Left lung (tissue), 4 donors: ENCODE measurements at regions not wholly inside any gene's neighbourhood (a gene's known extent, or its start where the extent isn't known, plus 50 kb on each side); places are given as distances from the start of the nearest gene placed in this dataset.

Source experiments
- ATAC-seq: fragments of 200-7000 bp; cut with Tn5 transposase; one replicate; pipeline ENCODE4 v1.9.1; 2020; ENCODE audit warnings: moderate library complexity
- DNase-seq, 4 donors: peaks; one replicate each; pipeline ENCODE4 v3.0.0-alpha.2; 2013 to 2020
- H3K27ac ChIP-seq, 2 donors: fragments of 200-600 bp; sonication (generic) in 1 of 2; one replicate each; pipeline versions ENCODE4 v1.5.0 to v1.8.0; 2020 to 2021
- H3K27me3 ChIP-seq, 2 donors: fragments of 200-600 bp; sonication (generic) in 1 of 2; one replicate each; pipeline versions ENCODE4 v1.5.0 to v1.8.0; 2020 to 2021
- H3K36me3 ChIP-seq, 2 donors: fragments of 200-600 bp; sonication (generic) in 1 of 2; one replicate each; pipeline versions ENCODE4 v1.5.0 to v1.8.0; 2020 to 2021
- H3K4me1 ChIP-seq, 2 donors: fragments of 200-600 bp; one replicate each; pipeline ENCODE4 v1.8.0; 2021
- H3K4me3 ChIP-seq, 2 donors: fragments of 200-600 bp; sonication (generic) in 1 of 2; one replicate each; pipeline versions ENCODE4 v1.5.0 to v1.8.0; 2020 to 2021; ENCODE audit warnings: mild to moderate bottlenecking in 1 of 2
- H3K9me3 ChIP-seq, 2 donors: fragments of 200-600 bp; sonication (generic) in 1 of 2; one replicate each; pipeline versions ENCODE4 v1.5.0 to v1.8.0; 2020 to 2021
- CTCF ChIP-seq, 2 donors: fragments of 200-600 bp; sonication (generic) in 1 of 2; IDR thresholded peaks; one replicate each; pipeline versions ENCODE4 v1.5.0 to v1.8.0; 2021; ENCODE audit warnings: antibody characterized with exemption in 2 of 2
- intact Hi-C, 2 donors: fragments of 100-400 bp; cut with DNase I; formaldehyde crosslinking; loops; one replicate each; pipeline versions ENCODE4 v1.11.2 to v1.14.2; 2022
- donor health status: DM: no; HTN: yes; CAD: no.
- donor health status: DM: no; HTN: no; CAD: no.

DNA sequence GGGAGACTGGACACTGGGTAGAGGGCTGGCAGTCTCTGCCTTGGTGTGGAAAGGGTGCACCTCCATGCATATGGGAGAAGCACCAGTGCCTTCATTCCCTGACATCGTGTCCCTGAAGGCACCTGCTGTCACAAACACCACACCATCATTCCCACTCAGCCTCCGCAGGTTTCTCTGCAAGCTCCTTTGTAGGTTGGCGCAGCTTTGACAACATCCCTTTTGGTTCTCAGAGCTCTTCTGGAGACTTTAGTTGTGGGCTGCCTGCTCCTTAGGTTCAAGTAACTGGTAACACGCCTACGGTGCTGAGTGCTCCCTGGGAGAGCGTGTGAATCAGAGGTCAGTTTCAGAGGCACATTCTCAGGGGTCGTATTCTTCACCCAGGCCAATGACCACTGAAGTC is 50.2 kb upstream of the TULP4 start:
- H3K27me3 ChIP-seq: no peaks in the 10 kb centered on the region
- H3K9me3 ChIP-seq: no peaks in the 10 kb centered on the region
- no peak for DNase-seq
- no peaks in the 10 kb centered on the region for H3K4me1 ChIP-seq
- TF ChIP-seq CTCF (IDR thresholded peaks at IDR 0.05): no peak
- H3K4me3 ChIP-seq: no peak overlapping the region
- no peak overlapping the region for H3K27ac ChIP-seq
- intact Hi-C loops: no loop called here
- no peak for ATAC-seq
- no peaks in the 10 kb centered on the region for H3K36me3 ChIP-seq
